MCF 10A (cell line): ENCODE measurements at regions not wholly inside any gene's neighbourhood (a gene's known extent, or its start where the extent isn't known, plus 50 kb on each side); places are given as distances from the start of the nearest gene placed in this dataset.

Experiments
- BruUV-seq: library from RNA; stranded (reverse); fragments of 400-500 nt; replicated peaks from 2 replicates; lab custom pipeline; 2021; lab: Mats Ljungman, UMichigan
- CTCF ChIA-PET: fragments of 300-600 bp; sonication (Branson Sonifier 250); formaldehyde crosslinking; extraction: SDS; loops from one replicate; lab custom pipeline; 2021; ENCODE audit warnings: antibody characterized with exemption, inconsistent platforms; lab: Yijun Ruan, JAX
- POLR2A ChIA-PET: fragments of 300-600, 350-650 bp; sonication (Branson Sonifier 250); formaldehyde crosslinking; extraction: SDS; loops from one replicate; lab custom pipeline; 2020; ENCODE audit warnings: antibody characterized with exemption, inconsistent platforms; lab: Yijun Ruan, JAX
- DNase-seq: peaks from one replicate; pipeline ENCODE4 v3.0.0-alpha.2; 2018; ENCODE audit not compliant: unreplicated experiment
- H3K27ac Mint-ChIP-seq: one replicate; pipeline ENCODE4 v1.8.0; 2022; ENCODE audit warnings: mild to moderate bottlenecking, low read depth, mixed read lengths; ENCODE audit not compliant: unreplicated experiment
- H3K27me3 Mint-ChIP-seq: one replicate; pipeline ENCODE4 v1.8.0; 2022; ENCODE audit warnings: mixed read lengths; ENCODE audit not compliant: insufficient read depth, unreplicated experiment
- H3K36me3 Mint-ChIP-seq: one replicate; pipeline ENCODE4 v1.8.0; 2022; ENCODE audit warnings: mild to moderate bottlenecking, moderate library complexity, mixed read lengths; ENCODE audit not compliant: insufficient read depth, unreplicated experiment
- H3K4me1 Mint-ChIP-seq: one replicate; pipeline ENCODE4 v1.8.0; 2022; ENCODE audit warnings: mixed read lengths; ENCODE audit not compliant: insufficient read depth, unreplicated experiment
- H3K4me3 Mint-ChIP-seq: one replicate; pipeline ENCODE4 v1.8.0; 2022; ENCODE audit warnings: mild to moderate bottlenecking, moderate library complexity, mixed read lengths; ENCODE audit not compliant: unreplicated experiment
- H3K9me3 Mint-ChIP-seq: one replicate; pipeline ENCODE4 v1.8.0; 2022; ENCODE audit warnings: mixed read lengths; ENCODE audit not compliant: unreplicated experiment
- CTCF ChIP-seq: fragments of 200-600 bp; IDR thresholded peaks from one replicate; pipeline ENCODE4 v1.8.0; 2022; ENCODE audit warnings: antibody characterized with exemption, mild to moderate bottlenecking; ENCODE audit not compliant: unreplicated experiment
- intact Hi-C: fragments of 100-400 bp; cut with micrococcal nuclease; formaldehyde crosslinking; loops from 2 replicates; pipeline ENCODE4 v1.14.1; 2022

GRCh38 chr6:156098839-156099238 lies 643.2 kb upstream of the NOX3 start:
- intact Hi-C loops, result no loop called here
- no peak for DNase-seq
- POLR2A ChIA-PET, result interaction anchor here (0.6 to 0.9 kb wide), 2 partner anchors 17 to 1179 kb away, joined by 3 read pairs; no protein-coding TSS in a partner anchor
- no peak for TF ChIP-seq CTCF
- BruUV-seq, result no TSS peak
- Mint-ChIP-seq H3K4me1 (no peaks in the 10 kb centered on the region), H3K9me3 (no peaks in the 10 kb centered on the region), H3K4me3 (no peak overlapping the region), H3K36me3 (no peaks in the 10 kb centered on the region), H3K27me3 (no peaks in the 10 kb centered on the region), H3K27ac (no peak overlapping the region)
- CTCF ChIA-PET, result no interaction called here

- DNase-seq, result no peak
- ChIA-PET CTCF (interaction anchor here (0.7 kb wide), 1 partner anchor 737 kb away, joined by 3 read pairs; no protein-coding TSS in a partner anchor), POLR2A (no interaction called here)
- H3K9me3 Mint-ChIP-seq, result peaks cover 19% of the 10 kb centered on the region
- H3K4me1 Mint-ChIP-seq, result no peaks in the 10 kb centered on the region
- H3K27me3 Mint-ChIP-seq, result no peaks in the 10 kb centered on the region
- no peak overlapping the region for H3K27ac Mint-ChIP-seq
- intact Hi-C loops, result no loop called here
- BruUV-seq, result no TSS peak
- H3K36me3 Mint-ChIP-seq, result no peaks in the 10 kb centered on the region
- TF ChIP-seq CTCF, result no peak
- no peak overlapping the region for H3K4me3 Mint-ChIP-seq
Observed at GRCh38 chr6:156087487-156087886, 631.8 kb upstream of the NOX3 start.

- H3K27me3 Mint-ChIP-seq, result no peaks in the 10 kb centered on the region
- intact Hi-C loops, result no loop called here
- no peaks in the 10 kb centered on the region for H3K36me3 Mint-ChIP-seq
- DNase-seq, result no peak
- no TSS peak for BruUV-seq
- no peak overlapping the region for H3K4me3 Mint-ChIP-seq
- no peaks in the 10 kb centered on the region for H3K4me1 Mint-ChIP-seq
- H3K27ac Mint-ChIP-seq, result no peak overlapping the region
- peaks cover 2% of the 10 kb centered on the region for H3K9me3 Mint-ChIP-seq
- no peak for TF ChIP-seq CTCF
- ChIA-PET POLR2A (no interaction called here), CTCF (interaction anchor here (0.7 kb wide), 2 partner anchors 70 to 305 kb away, joined by 3 read pairs; no protein-coding TSS in a partner anchor)
Observed at GRCh38 chr6:156082012-156082411, 626.4 kb upstream of the NOX3 start.

- TF ChIP-seq CTCF, result no peak
- Mint-ChIP-seq H3K4me1 (no peaks in the 10 kb centered on the region), H3K36me3 (no peaks in the 10 kb centered on the region), H3K9me3 (no peaks in the 10 kb centered on the region), H3K4me3 (no peak overlapping the region), H3K27ac (no peak overlapping the region), H3K27me3 (no peaks in the 10 kb centered on the region)
- BruUV-seq, result no TSS peak
- intact Hi-C loops, result no loop called here
- DNase-seq, result no peak
- ChIA-PET CTCF (no interaction called here), POLR2A (no interaction called here)
Observed at GRCh38 chr6:156080371-156080770, 624.7 kb upstream of the NOX3 start.
